ENCODE measurements at regions not wholly inside any gene's neighbourhood (a gene's known extent, or its start where the extent isn't known, plus 50 kb on each side); places are given as distances from the start of the nearest gene placed in this dataset.
"Not testable (repeated sequence)": the region's sequence is repeated elsewhere in the genome, so short reads cannot be mapped to it uniquely, and the experiment has no call there.

GRCh38 chr5:18270635-18271338 is 636.5 kb downstream of the TAF11L14 start:
- DNase-seq = no peak

- no peak for DNase-seq
Observed at GRCh38 chr5:18276939-18277338, 642.7 kb downstream of the TAF11L14 start.

DNA sequence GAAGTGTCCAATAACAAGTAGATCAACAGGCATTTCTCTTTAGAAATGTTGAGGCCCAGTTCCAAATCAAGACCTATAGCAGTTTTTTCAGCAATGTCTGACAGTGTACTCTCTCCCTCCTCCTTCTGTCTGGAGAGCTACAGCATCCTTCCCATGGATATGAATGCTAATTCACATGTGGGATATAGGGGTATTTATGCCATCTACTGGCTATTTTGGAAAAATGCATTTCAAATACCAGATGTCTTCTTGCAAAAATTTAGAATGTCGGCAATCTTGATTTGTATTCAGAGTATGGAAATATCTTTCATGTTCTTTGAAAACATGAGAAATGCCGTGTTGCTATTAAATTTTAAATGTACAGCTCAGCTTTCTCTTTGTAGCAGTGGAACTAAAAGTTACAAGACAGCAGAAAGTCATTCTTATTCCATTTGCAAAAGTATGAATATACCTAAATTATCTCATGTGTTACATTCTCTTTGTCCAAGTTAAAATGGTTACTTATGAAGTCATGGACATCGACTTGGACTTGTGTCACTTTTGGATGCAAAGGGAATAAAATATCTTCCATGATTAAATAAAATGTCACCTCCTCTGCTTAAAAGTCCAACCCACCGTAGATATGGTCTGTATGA is 647.8 kb downstream of the TAF11L14 start:
- no peak for DNase-seq

DNA sequence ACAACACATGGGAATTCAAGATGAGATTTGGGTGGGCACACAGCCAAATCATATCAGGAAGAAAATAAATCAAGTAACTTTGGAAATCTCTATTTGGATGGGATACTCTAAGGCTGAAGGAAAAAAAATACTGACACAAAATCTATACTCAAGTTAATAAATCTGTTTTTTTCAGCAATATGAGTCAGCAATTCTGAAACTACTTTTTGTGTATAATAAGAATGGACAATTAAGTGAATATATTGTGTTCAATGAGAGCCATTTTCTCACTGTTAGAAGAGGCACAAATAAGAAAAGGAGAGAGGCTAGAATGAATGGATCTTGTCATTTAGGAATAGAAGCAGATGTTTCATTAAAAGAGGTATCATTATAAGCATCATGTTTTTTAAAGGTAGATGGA is 651.0 kb downstream of the TAF11L14 start:
- no peak for DNase-seq

DNA sequence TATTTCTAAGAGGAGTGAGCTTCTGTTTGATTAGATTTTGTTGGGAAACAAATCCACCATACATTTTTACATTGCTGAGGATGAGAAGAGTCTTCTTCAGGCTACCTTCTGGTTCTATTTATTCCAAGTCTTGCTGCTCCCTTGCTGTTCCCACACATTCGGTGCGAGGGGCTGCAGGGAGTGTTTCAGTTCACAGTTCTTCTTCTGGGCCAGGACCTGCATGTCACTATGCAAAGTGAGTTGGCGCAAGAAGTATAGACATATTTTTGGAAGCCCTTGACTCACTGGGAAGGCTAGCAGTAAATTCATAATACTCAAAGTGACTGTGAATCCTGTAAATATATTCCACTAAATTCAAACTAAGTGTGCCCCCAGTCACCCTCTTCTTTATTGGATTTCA is 657.9 kb downstream of the TAF11L14 start:
- no peak for DNase-seq

DNA sequence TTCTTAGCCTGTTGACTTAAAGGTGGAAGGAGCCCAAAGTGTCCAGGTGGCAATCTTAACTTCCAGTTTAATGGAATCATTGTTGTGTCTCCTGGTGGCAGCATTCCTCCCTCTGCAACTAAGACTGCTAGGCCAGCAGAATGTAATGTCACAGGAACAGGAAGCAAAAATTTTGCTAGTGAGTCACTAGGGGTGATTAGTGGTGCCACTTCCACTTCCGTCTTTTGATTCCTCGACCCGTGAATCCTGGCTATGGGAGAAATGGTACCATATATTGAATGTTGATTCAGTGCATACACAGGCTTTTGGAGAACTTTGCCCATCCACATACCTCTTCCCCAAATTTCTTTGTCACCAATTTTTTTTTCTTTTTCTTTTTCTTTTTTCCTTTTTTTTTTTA is 661.4 kb downstream of the TAF11L14 start:
- not testable (repeated sequence) for DNase-seq

DNA sequence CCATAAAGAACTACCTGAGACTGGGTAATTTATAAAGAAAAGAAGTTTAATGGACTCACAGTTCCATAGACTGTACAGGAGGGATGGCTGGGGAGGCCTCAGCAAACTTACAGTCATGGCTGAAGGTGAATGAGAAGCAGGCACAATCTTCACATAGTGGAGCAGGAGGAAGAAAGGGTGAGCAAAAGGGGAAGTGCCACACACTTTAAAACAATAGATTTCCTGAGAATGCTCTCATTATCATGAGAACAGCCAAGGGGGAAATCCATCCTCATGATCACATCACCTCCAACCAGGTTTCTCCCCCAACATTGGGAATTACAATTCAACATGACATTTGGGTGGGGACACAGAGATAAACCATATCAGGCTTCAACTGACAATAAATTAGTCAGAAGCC is 664.9 kb downstream of the TAF11L14 start:
- no peak for DNase-seq

DNA sequence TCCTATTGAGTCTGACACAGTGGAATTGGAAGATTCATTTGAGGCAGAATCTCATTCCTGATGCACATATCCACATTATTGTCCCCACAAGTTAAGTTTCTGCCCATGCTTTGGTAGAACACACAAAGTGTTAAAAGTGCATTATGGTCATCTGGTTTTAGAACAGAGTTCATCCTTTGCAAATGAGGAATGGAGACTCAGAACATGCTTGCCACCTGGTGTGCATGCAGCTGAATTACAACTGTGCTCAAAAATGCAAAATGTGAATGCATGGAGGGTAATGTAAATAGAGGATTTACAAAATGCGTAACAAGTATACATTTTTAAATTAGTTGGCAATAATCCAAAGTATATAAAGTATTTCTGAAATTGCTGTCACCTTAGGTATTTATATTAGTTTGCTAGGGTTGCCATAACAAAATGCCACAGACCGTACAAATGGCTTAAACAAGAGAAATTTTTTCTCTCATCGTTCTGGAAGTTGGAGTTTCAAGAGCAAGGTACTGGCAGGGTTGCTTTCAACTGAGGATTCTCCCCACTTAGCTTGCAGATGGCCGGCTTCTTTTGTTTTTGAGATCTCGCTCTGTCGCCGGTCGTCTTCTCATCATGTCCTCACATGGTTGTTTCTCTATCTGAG is 671.1 kb downstream of the TAF11L14 start:
- no peak for DNase-seq

GRCh38 chr5:18311266-18311665 is 677.0 kb downstream of the TAF11L14 start:
- DNase-seq = no peak

DNA sequence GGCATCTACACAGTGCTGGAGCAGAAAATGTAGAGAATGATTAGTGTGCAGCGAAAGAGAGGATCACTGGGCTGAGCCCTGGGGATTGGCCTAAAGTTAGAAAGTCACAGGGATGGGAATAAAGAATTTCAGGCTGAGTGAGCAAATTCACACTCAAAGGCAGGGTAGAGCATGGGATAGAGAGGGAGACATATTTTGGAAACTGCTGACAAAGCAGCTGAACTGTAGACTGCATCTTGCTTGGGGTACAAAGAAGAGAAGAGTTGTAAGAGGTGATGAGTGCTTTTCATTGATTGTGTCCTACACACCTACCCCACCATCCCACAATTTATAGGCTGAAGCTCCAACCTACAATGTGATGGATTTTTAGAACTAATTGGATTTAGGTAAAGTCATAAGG is 677.8 kb downstream of the TAF11L14 start:
- DNase-seq = no peak

GRCh38 chr5:18314192-18314778 is 680.0 kb downstream of the TAF11L14 start:
- DNase-seq = no peak

DNA sequence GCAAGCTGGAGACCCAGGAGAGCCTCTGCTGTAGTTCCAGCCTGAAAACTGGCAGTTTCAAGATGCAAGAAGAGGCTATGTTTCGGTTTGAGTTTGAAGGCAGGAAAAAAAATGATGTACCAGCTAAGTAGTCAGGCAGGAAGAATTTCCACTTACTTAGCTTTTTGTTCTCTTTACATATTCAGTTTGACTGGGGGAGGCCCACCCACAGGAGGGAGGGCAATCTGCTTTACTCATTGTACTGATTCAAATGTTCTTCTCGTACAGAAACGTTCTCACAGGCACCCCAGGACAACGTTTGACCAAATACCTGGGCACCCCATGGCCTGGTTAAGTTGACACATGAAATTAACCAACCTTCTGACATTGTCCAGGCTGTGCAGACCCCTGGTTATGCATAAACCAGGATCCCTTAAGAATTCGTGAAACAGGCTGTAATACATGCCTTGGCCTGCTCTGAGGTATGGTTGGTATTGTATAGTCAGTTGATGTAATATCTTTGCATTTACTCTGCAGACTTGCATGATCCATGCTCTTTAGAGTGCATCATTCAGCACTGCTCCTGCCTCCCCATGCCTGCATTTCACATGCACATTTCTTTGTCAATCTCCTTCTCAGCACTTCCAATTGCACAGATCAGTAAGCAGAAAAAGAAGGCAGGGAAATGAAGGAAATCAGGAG is 687.1 kb downstream of the TAF11L14 start:
- no peak for DNase-seq

DNA sequence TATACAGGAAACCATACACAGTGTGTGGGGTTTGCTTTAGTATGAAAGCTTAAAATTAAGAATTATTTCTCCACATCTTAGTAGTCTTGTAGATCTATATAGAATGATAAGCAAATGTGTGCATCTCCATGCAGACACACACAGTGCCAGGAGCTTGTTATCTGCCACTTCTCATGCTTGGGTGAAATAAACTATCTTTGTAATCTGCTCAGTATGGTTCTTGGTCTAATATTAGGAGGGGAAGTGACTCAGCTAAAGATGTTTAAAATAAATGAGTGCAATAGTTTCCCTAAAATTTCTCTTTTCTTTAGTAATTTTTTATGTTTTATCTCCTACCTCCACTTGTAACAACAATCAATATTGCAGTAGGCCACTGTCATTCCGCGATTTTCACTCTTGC is 689.6 kb downstream of the TAF11L14 start:
- DNase-seq = no peak

DNA sequence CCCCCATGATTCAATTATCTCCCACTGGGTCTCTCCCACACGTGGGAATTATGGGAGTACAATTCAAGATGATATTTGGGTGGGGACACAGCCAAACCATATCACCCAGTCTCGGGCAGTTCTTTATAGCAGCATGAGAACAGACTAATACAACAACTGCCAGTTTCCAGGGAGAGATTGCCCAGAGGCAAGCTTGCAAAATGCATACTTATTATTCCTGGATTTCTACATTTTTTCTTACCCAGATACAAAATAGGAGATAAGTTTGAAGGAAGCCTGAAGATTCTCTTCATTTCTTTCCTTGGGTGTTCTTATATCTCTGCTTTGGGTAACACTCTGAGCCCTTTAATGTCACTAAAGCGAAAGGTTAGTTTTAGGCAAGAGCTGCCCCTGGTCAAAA is 691.2 kb downstream of the TAF11L14 start:
- DNase-seq = no peak

DNA sequence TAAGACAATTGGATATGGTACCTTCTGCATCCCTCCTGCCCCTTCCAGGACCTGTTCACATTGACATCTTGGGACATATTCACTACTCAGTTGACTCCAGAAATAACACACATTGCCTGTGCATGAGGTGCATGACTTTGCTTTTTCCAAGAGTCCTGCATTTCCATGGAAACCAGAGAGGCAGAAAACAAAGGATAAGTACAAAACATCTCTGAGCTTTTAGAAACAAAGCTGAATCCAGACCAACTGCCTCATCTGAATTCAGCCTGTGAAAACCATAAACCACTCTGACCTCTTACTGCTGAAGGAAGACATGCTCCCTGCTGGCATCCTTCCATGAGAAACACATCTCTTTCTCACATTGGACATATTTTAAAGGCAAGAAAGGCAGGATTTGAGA is 695.1 kb downstream of the TAF11L14 start:
- DNase-seq = no peak

GRCh38 chr5:18333841-18334240 is 699.6 kb downstream of the TAF11L14 start:
- DNase-seq = no peak

DNA sequence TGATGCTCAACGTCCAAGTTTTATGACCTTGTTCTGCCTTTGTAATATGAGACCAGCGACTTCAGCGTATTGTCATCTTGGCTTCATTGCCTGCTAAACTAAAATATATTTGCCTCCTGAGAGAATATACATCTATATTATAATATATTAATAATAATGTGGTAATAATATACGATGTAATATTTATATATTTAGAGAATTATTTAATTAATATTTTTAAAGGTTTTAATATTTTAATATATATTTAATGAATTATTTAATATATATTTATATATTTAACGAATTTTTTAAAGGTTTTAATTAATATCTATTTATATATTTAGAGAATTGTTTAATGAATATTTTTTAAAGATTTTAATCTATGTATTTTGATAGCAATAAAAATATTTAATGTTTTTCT is 700.7 kb downstream of the TAF11L14 start:
- no peak for DNase-seq

- no peak for DNase-seq
Observed at GRCh38 chr5:18354828-18355227, 720.6 kb downstream of the TAF11L14 start.

DNA sequence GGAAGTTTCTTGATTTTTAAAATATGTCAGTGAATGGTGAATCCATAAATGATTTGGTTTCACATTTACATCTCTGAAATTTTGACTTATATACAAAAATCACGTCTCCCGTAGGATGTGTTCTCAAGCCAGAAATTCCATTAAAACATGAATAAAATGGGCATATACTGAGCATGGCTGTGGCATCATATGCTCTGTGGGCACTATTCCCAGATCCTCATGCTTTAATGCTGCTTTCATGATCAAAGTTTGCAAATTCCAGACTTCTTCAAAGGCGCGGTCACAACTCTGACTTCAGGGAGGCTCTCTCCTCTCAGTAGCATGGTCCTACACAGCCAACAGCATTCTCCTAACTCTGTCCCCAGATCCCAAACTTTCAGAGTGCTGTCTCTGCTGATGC is 723.2 kb downstream of the TAF11L14 start:
- DNase-seq = no peak

GRCh38 chr5:18366234-18366633 is 732.0 kb downstream of the TAF11L14 start:
- DNase-seq = no peak

GRCh38 chr5:18370531-18370930 is 736.3 kb downstream of the TAF11L14 start:
- no peak for DNase-seq

DNA sequence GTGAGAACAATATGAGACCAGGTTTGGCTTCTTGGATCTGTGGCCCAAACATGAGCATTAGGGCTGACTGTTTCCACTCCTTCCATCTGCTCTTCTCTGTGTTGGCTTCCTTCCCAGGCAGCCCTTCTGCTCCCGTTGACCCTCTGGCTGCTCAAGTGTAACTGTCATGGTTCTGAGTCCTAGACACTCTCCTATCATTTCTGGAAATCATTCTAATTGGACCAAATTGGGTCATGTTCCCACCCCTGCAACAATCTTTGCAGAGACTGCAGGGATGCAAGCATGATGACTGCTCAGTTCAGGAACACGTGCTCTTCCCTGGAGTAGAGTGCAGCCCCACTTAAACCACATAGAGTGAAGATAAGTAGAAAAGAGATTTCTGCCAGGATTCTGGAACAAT is 741.4 kb downstream of the TAF11L14 start:
- no peak for DNase-seq

DNA sequence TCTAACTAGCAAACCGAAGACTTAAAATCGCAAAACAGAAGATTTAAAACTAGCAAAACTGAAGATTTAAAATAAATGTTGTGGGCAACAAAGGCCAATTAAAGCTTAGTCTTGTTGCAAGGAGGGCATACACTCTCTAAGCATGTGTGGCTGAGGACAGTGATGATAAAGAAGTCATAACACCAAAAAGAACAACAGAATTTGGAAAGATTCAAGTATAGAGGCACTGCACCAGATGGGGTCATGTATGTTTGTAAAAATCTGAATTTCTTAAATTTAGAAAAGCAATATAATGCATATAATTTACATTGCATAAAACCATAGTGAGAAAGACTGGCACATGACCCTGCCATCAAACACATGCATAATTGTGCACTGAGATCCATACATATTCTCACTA is 743.8 kb downstream of the TAF11L14 start:
- DNase-seq = no peak

DNA sequence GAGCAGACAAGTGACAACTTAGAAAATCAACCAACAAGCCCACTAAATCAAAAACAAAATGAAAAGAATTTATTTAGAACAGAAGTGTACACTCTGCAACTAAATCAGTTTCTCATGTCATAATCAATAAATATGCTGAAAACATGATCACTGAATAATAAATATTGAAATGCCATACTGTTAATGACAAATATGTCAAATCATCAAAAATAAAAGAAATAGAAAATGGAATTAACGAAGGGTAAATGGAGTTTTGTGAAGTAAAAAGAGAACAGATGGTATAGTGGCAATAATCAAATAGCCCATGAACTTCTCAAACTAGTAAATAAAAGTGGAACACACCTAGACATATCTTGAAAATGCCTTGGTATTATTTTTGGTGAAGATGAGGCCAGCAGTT is 744.9 kb downstream of the TAF11L14 start:
- DNase-seq = no peak

Measured in activated CD8-positive, alpha-beta memory T cell treated with anti-CD3 and anti-CD28 coated beads for 24 hours (primary cell).